ENCODE measurements at regions not wholly inside any gene's neighbourhood (a gene's known extent, or its start where the extent isn't known, plus 50 kb on each side); places are given as distances from the start of the nearest gene placed in this dataset.
A peak's percentile ranks its signal among the peaks of the same experiment; 100 is the strongest.

- TF ChIP-seq, protein P1, sequence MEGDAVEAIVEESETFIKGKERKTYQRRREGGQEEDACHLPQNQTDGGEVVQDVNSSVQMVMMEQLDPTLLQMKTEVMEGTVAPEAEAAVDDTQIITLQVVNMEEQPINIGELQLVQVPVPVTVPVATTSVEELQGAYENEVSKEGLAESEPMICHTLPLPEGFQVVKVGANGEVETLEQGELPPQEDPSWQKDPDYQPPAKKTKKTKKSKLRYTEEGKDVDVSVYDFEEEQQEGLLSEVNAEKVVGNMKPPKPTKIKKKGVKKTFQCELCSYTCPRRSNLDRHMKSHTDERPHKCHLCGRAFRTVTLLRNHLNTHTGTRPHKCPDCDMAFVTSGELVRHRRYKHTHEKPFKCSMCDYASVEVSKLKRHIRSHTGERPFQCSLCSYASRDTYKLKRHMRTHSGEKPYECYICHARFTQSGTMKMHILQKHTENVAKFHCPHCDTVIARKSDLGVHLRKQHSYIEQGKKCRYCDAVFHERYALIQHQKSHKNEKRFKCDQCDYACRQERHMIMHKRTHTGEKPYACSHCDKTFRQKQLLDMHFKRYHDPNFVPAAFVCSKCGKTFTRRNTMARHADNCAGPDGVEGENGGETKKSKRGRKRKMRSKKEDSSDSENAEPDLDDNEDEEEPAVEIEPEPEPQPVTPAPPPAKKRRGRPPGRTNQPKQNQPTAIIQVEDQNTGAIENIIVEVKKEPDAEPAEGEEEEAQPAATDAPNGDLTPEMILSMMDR (IDR thresholded peaks at IDR 0.05; ENCODE audit: borderline replicate concordance, extremely low read depth, insufficient read depth) = no peak
- no peaks in the 10 kb centered on the region for H3K27me3 ChIP-seq (ENCODE audit: control insufficient read depth, insufficient read depth, low read length)
- no peak overlapping the region for H3K4me3 ChIP-seq (ENCODE audit: low read length in 3 of 3)
- H3K9me3 ChIP-seq (ENCODE audit: control insufficient read depth in 2 of 3, insufficient read depth in 1 of 3, low read length in 3 of 3) = peaks cover 0 to 8% (median 3%) of the 10 kb centered on the region in 3 donors
- intact Hi-C loops (cut with DNase I) = no loop called here
- H3K27ac ChIP-seq (ENCODE audit: low read depth in 2 of 2, low read length in 2 of 2) = no peak overlapping the region
- H3K4me1 ChIP-seq (ENCODE audit: control insufficient read depth in 2 of 3, insufficient read depth in 2 of 3, low read depth in 1 of 3, low read length in 3 of 3) = no peaks in the 10 kb centered on the region
- DNase-seq (peak in 2 of 5 donors; percentile 11 to 23), FAIRE-seq (no peak)
- H3K36me3 ChIP-seq (ENCODE audit: control insufficient read depth in 2 of 3, insufficient read depth in 3 of 3, low read length in 3 of 3) = no peaks in the 10 kb centered on the region
- no peak overlapping the region for H3K9ac ChIP-seq (ENCODE audit: low read length in 3 of 3)
Measured at GRCh38 chr13:111955412-111956065, 111.4 kb upstream of the SOX1 start.

DNA sequence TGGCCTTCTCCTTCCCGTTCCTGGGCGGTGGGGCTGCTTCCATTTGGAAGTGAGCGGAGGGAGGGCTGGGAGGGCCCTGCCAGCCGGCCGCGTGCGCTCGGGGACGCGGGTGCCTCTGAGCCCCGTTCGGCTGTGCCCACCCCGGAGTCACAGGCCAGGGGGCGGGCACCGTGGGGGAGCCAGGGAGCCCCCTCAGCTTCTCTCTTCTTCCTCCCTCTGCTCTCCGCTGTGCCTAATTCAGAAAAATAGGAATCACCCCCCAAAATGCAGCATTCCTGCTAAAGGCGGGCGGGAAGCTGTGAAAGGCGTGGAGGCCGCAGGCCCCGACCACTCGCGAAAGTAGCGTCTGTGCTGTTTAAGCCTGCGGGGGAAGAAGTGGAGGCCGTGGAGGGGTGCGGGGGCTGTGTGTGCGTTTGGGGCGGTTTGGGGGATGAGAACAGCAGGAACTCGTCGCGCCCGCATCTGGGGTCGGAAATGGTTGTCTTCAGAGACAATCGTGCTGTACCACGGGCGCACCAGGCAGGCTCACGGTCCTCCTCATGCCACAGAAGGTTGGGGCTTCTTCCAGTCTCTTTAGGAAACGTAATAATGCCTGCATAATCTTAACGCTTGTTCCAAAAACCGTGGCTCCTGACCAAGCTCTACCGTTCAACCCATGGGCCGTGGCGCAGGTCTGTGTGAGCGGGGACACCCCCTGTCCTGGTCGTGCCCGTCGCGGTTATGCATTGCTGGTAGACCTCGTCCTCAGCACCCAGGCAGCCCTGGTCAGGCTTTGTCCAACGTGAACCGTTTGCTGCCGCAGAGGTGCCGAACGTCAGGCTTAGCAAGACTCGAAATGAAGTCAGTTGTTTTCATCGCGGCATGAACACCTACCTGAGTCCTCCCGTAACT lies 110.4 kb upstream of the SOX1 start:
- no peak for FAIRE-seq
- no peaks in the 10 kb centered on the region for H3K9me3 ChIP-seq (ENCODE audit: control insufficient read depth in 2 of 3, insufficient read depth in 1 of 3, low read length in 3 of 3)

DNA sequence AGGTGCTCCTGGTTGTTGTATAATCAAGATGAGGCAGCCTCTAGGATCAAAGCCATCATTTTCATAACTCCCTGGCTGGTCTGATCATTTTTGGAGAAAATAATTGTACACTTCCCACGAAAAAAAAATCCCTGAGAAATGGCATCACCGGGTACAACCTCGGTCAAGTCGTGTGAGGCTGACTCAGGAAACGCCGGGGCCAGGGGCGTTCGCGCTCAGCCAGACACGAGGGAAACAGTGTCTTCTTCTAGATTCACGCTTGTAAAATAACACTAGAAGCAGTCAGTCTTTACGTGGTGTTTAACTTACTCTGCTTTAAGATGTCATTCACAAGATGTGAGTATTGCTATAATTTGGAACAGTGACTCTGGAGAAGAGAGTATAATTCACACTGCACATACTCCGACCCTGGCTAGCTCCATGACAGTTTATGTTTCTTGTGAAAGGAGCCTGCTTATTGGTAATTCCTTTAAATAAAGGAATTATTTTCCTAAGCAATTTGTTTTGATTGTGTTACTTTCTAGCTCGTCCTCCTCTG lies 109.0 kb upstream of the SOX1 start:
- intact Hi-C loops (cut with DNase I) = no loop called here
- Histone ChIP-seq H3K36me3 (ENCODE audit: control insufficient read depth in 2 of 3, insufficient read depth in 3 of 3, low read length in 3 of 3) (no peaks in the 10 kb centered on the region), H3K9me3 (ENCODE audit: control insufficient read depth in 2 of 3, insufficient read depth in 1 of 3, low read length in 3 of 3) (no peaks in the 10 kb centered on the region), H3K27ac (ENCODE audit: low read depth in 2 of 2, low read length in 2 of 2) (no peak overlapping the region), H3K27me3 (ENCODE audit: control insufficient read depth, insufficient read depth, low read length) (no peaks in the 10 kb centered on the region), H3K4me3 (ENCODE audit: low read length in 3 of 3) (no peak overlapping the region), H3K4me1 (ENCODE audit: control insufficient read depth in 2 of 3, insufficient read depth in 2 of 3, low read depth in 1 of 3, low read length in 3 of 3) (no peaks in the 10 kb centered on the region), H3K9ac (ENCODE audit: low read length in 3 of 3) (no peak overlapping the region)
- TF ChIP-seq, protein P1 (IDR thresholded peaks at IDR 0.05; ENCODE audit: borderline replicate concordance, extremely low read depth, insufficient read depth) = no peak
- no peak for DNase-seq
- no peak for FAIRE-seq

More for the DNA sequence above, 110.4 kb upstream of the SOX1 start:
- Histone ChIP-seq H3K9ac (ENCODE audit: low read length in 3 of 3) (no peak overlapping the region), H3K4me3 (ENCODE audit: low read length in 3 of 3) (no peak overlapping the region), H3K27ac (ENCODE audit: low read depth in 2 of 2, low read length in 2 of 2) (no peak overlapping the region), H3K4me1 (ENCODE audit: control insufficient read depth in 2 of 3, insufficient read depth in 2 of 3, low read depth in 1 of 3, low read length in 3 of 3) (no peaks in the 10 kb centered on the region), H3K36me3 (ENCODE audit: control insufficient read depth in 2 of 3, insufficient read depth in 3 of 3, low read length in 3 of 3) (no peaks in the 10 kb centered on the region), H3K27me3 (ENCODE audit: control insufficient read depth, insufficient read depth, low read length) (no peaks in the 10 kb centered on the region)
- peak in 1 of 5 donors; percentile 22 for DNase-seq
- intact Hi-C loops (cut with DNase I) = no loop called here
- TF ChIP-seq, protein P1 (IDR thresholded peaks at IDR 0.05; ENCODE audit: borderline replicate concordance, extremely low read depth, insufficient read depth) = no peak

Measured in kidney (tissue), 13 donors.